NCI-H1694 treated with DMSO at 0.1 percent for 48 hours (cell line): ENCODE measurements at regions not wholly inside any gene's neighbourhood (a gene's known extent, or its start where the extent isn't known, plus 50 kb on each side); places are given as distances from the start of the nearest gene placed in this dataset.
"Not testable (repeated sequence)": the region's sequence is repeated elsewhere in the genome, so short reads cannot be mapped to it uniquely, and the experiment has no call there.

Source experiments
- DNase-seq: peaks from one replicate; lab custom pipeline; 2025; lab: John Stamatoyannopoulos, UW

- DNase-seq = no peak
These were observed 233.9 kb upstream of the FOXP2 start for GRCh38 chr7:114180556-114181266.

GRCh38 chr7:114175125-114175524 lies 239.5 kb upstream of the FOXP2 start:
- no peak for DNase-seq

GRCh38 chr7:114173170-114173890 lies 241.3 kb upstream of the FOXP2 start:
- no peak for DNase-seq

- DNase-seq = not testable (repeated sequence)
These were observed 245.2 kb upstream of the FOXP2 start for GRCh38 chr7:114169389-114169788.

GRCh38 chr7:114160925-114161324 lies 242.1 kb upstream of the PPP1R3A start:
- no peak for DNase-seq

GRCh38 chr7:114158854-114159253 lies 240.0 kb upstream of the PPP1R3A start:
- no peak for DNase-seq

- DNase-seq = no peak
These were observed 239.5 kb upstream of the PPP1R3A start for GRCh38 chr7:114158275-114158674.

GRCh38 chr7:114156178-114156577 lies 237.4 kb upstream of the PPP1R3A start:
- no peak for DNase-seq

GRCh38 chr7:114155116-114156110 lies 236.6 kb upstream of the PPP1R3A start:
- no peak for DNase-seq

GRCh38 chr7:114153700-114154099 lies 234.9 kb upstream of the PPP1R3A start:
- DNase-seq = no peak

- no peak for DNase-seq
These were observed 233.6 kb upstream of the PPP1R3A start for GRCh38 chr7:114152314-114152938.

GRCh38 chr7:114151777-114152176 lies 233.0 kb upstream of the PPP1R3A start:
- DNase-seq = no peak

GRCh38 chr7:114150689-114151088 lies 231.9 kb upstream of the PPP1R3A start:
- DNase-seq = no peak

GRCh38 chr7:114148779-114149178 lies 230.0 kb upstream of the PPP1R3A start:
- no peak for DNase-seq

GRCh38 chr7:114141415-114141814 lies 222.6 kb upstream of the PPP1R3A start:
- DNase-seq = no peak

- no peak for DNase-seq
These were observed 221.8 kb upstream of the PPP1R3A start for GRCh38 chr7:114140561-114140960.

- not testable (repeated sequence) for DNase-seq
These were observed 220.9 kb upstream of the PPP1R3A start for GRCh38 chr7:114139690-114140089.

- no peak for DNase-seq
These were observed 219.8 kb upstream of the PPP1R3A start for GRCh38 chr7:114138587-114138986.

GRCh38 chr7:114133717-114134116 lies 214.9 kb upstream of the PPP1R3A start:
- DNase-seq = no peak

- DNase-seq = no peak
These were observed 212.1 kb upstream of the PPP1R3A start for GRCh38 chr7:114130866-114131265.

GRCh38 chr7:114128880-114129279 lies 210.1 kb upstream of the PPP1R3A start:
- no peak for DNase-seq

- no peak for DNase-seq
These were observed 207.3 kb upstream of the PPP1R3A start for GRCh38 chr7:114126095-114126494.
